HG02623 (cell line): ENCODE measurements at regions not wholly inside any gene's neighbourhood (a gene's known extent, or its start where the extent isn't known, plus 50 kb on each side); places are given as distances from the start of the nearest gene placed in this dataset.

Source experiments
- ATAC-seq: cut with Tn5 transposase; IDR thresholded peaks from one replicate; pipeline ENCODE4 v1.9.1; 2021; ENCODE audit warnings: moderate library complexity; ENCODE audit not compliant: unreplicated experiment

GRCh38 chr3:162096874-162097273, 600.3 kb downstream of the OTOL1 start:
- ATAC-seq, result no peak

DNA sequence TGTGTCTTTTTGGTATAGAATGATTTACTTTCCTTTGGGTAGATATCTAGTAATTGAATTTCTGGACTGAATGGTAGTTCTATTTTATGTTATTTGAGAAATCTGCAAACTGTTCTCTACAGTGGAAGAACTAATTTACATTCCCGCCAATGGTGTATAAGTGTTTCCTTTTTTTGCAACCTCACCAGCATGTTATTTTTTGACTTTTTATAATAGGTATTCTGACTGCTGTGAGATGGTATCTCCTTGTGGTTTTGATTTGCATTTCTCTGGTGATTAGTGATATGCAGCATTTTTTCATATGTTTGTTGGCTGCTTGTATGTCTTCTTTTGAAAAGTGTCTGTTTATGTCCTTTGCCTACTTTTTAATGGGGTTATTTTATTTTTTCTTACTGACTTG, 607.2 kb downstream of the OTOL1 start:
- no peak for ATAC-seq

DNA sequence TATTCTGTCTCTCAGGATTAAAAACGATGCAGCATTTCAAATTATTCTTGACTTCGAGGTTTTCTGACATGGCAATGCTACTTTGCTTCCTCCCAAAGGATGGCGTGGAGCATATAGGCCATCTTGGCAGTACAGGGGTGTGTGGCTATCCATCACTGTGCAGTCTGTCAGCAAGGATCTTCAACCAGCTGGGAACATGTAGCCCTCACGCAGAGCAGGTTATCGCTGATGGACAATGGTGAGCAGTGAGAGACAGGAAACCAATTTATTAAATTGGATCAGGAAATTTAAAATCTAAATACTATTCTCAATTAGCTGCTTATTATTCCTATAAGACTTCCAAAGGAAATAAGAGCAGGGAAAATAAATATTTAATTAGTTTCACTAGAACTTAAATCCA, 615.3 kb downstream of the OTOL1 start:
- ATAC-seq, result no peak

GRCh38 chr3:162112719-162113118, 616.1 kb downstream of the OTOL1 start:
- no peak for ATAC-seq

DNA sequence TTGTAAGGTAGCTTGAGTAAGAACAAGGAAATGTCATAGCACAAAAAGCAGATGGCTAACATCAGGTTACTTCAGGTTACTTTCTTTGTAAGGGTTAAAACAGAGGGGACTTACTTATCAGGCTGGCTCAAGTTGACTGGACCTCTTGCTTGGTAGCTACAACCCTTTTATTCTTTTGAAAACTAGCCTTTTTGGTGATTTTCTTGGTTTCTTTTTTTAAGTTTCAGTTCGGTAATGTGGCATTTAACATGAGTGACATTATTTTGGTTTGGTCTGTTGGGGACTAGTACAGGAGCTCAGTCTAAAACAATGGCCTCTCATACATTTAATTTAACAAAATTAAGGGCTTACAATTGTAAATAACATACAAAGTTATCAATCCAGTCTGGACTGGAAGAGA, 621.4 kb downstream of the OTOL1 start:
- ATAC-seq, result no peak

DNA sequence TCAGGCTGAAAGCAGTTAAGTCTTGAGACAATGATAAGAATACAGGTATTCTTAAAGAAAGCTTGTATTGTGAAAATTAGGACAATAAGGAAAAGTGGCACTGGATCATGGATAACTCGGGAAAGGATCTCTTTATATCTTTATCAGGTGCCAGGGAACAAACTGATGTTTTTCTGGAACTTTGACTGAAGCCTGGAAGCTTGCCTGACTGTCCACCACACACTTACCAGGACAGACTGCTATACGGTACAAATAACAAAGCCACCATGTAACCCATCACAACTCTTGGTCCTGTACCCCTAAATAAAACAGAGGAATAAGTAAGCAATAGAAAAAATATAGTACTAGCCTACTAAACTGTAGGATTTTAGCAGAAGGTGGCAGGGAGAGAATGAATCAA, 623.0 kb downstream of the OTOL1 start:
- no peak for ATAC-seq

DNA sequence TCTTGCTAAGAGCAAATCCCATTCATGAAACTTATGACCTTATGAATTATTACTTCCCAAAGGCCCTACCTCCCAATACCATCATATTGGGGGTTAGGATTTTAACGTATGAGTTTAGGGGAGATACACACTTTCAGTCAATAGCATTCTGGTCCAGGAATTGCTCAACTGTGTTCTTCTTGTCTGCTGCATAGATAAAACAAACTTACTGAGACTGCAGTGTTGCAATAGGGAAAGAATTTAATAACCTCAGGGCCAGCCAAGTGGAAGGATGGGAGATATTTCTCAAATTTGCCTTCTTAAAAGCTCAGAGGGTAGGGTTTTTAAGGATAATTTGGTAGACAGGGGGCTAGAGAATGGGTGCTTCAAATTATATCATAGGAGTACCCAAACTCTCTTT, 625.8 kb downstream of the OTOL1 start:
- no peak for ATAC-seq

- ATAC-seq, result no peak
Observed at GRCh38 chr3:162125790-162126189, 629.2 kb downstream of the OTOL1 start.

- no peak for ATAC-seq
Observed at GRCh38 chr3:162130582-162130981, 634.0 kb downstream of the OTOL1 start.

DNA sequence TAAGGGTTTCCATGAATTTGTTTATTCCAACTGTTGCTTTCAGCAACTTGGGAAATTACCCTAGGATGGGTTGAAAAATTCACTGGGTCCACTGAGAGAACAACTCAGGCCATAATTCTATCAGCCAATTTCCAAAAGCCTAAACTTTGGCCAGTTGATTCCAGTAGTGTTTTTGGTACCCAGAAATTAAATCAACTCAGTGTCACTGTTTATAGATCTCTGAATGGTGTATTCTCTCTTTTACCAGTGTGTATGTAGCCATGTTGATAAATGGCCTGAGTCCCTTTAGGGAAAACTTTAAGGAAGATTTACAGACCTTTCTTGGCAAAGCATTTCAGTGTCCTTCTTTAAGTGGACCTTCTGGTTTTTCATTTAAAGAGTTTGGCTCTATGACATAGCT, 636.4 kb downstream of the OTOL1 start:
- ATAC-seq, result no peak

DNA sequence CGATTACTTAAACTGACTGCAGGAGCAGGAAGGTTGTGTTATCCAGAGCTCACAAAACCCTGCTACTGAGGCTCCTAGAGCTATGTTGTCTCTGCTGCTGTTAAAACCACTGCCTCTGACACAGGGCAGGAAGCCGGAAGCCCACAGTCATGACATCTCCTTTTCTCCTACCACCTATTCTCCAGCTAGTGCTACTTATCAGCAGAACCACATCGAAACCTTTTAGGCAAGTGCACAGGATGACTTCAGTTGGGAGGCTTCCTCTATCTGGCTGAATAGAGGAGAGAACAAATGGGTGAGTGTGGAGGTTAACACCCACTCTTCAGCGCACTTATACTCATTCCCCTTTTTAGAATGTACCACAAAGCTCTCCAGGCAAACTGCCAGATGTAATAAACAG, 638.0 kb downstream of the OTOL1 start:
- ATAC-seq, result no peak

DNA sequence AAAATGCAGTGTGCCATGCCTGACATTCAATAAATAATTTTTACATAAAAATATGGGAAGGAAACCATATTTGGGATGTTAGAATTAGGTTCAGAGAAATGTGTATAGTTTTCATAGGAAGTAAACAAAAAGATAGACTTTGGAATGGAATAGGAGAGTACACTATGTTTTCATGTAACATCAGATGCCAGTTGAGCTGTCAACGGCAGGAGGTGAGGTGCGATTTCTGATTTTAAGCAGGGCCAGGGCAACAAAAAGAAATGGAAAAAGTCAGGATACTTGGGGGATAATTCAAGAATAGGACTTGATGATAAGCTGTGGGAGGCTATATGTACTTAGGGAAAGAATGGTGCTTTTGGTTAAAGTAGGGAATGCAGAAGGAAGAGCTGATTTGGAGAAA, 639.5 kb downstream of the OTOL1 start:
- ATAC-seq, result no peak

DNA sequence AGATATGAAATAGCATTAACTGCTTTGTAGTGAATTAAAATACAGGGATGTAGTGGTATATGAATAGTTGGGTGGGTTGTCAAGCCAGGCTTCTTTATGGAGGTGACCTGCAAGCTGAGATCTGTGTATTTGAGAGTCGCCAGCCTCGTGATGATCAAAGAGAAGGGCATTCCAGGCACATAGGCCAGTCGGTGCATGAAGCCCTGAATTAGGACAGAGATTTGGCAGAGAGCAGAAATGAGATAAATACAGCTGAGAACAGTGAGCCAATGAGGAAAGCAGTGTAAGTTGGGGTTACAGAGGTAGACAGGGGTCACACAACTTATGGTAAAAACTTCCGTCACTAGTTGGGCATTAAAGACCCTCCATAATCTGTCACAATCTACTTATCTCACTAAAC, 641.9 kb downstream of the OTOL1 start:
- no peak for ATAC-seq

- ATAC-seq, result no peak
Observed at GRCh38 chr3:162139841-162140240, 643.2 kb downstream of the OTOL1 start.

- no peak for ATAC-seq
Observed at GRCh38 chr3:162141272-162141791, 644.7 kb downstream of the OTOL1 start.

GRCh38 chr3:162142511-162142910, 645.9 kb downstream of the OTOL1 start:
- no peak for ATAC-seq

GRCh38 chr3:162143180-162143579, 646.6 kb downstream of the OTOL1 start:
- no peak for ATAC-seq

- ATAC-seq, result no peak
Observed at GRCh38 chr3:162147996-162148395, 651.4 kb downstream of the OTOL1 start.

DNA sequence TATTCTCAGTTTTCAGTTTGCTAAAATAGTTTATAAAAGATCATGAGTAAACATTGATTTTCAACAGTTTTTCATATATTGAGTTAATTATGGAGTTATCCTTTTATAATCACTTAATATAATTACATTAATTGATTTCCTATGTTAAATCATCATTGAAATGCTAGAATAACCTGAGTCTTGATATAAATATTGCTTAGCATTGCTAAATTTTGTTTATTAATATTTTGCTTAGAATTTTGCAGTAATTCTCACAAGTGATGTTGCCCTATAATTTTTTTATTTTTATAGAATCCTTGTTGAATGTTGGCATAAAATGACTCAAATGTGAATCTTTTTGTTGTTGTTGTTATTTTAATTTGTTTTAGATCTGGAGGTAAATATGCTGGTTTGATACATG, 654.2 kb downstream of the OTOL1 start:
- no peak for ATAC-seq

- ATAC-seq, result no peak
Observed at GRCh38 chr3:162152636-162153035, 656.0 kb downstream of the OTOL1 start.

DNA sequence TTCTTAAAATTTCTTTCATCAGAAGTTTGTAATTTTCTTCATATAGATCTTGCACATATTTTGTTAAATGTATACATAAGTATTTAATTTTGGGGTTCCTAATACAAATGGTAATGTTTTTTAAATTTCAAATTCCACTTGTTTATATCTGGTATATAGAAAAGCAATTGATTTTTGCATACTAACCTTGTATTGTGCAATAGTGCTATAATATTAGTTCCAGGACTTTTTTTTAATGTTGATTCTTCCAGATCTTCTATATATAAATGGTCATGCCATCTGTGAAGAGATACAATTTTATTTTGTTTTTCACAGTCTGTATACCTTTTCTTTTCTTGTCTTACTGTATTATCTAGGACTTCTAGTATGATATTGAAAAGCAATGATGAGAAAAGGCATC, 665.0 kb downstream of the OTOL1 start:
- ATAC-seq, result no peak

- ATAC-seq, result no peak
Observed at GRCh38 chr3:162165346-162165745, 668.7 kb downstream of the OTOL1 start.

DNA sequence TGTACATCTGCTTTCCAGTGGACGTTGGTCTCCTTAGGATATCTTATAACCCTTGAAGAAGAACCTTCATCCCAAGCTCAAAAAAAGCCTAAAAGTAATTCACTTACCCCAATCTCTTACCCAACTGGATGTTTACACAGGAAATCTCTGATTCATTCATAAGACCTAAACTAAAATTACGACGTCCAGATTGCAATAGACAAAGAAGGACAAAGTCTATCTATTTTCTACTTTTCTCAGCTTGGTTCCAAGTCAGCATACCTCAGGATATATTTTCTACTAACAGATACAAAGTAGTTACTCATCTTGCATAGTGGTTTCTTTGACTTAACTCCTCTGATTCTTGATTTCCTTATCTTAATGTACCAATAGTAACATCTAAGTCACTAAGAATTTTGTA, 669.9 kb downstream of the OTOL1 start:
- ATAC-seq, result no peak

GRCh38 chr3:162168715-162169114, 672.1 kb downstream of the OTOL1 start:
- ATAC-seq, result no peak
